ENCODE measurements at regions not wholly inside any gene's neighbourhood (a gene's known extent, or its start where the extent isn't known, plus 50 kb on each side); places are given as distances from the start of the nearest gene placed in this dataset.
"Not testable (repeated sequence)": the region's sequence is repeated elsewhere in the genome, so short reads cannot be mapped to it uniquely, and the experiment has no call there.

DNA sequence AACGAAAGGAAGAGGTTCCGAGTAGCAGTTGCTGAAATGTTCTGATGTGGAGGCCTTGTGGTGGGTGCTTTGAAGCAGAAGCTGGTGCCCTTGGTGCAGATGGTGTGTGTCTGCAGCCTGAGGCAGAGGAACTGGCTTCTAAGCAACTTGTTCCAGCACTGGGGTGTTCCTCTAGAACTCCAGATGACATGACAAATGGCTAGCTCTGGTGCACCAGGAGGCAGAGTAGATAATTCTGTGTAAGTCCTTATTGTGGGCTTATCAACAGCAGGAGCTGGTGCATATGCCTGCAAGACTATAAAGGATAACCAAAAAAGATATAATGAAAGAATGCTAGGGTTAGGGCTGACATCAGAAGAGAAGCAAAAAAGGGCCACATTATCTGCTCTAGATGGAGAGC is 76.5 kb downstream of the ARL5B start:
- peak; percentile 84 for DNase-seq

DNA sequence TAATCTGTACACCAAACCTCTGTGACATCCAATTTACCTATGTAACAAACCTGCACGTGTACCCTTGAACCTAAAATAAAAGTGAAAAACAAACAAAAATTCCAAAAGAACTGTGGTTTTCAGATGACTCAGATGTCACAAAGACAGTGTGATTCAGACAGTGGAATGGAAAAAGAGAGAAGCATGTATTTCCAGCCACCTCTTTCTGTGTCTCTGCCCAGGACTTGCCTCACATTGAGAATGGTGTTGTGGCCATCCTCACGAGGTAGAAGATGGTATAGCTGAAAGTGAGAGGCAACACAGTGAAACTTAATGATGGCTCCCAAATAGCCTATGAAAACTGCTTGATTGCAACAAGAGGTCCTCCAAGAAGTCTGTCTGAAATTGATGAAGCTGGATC is 78.0 kb downstream of the ARL5B start:
- no peak for DNase-seq

DNA sequence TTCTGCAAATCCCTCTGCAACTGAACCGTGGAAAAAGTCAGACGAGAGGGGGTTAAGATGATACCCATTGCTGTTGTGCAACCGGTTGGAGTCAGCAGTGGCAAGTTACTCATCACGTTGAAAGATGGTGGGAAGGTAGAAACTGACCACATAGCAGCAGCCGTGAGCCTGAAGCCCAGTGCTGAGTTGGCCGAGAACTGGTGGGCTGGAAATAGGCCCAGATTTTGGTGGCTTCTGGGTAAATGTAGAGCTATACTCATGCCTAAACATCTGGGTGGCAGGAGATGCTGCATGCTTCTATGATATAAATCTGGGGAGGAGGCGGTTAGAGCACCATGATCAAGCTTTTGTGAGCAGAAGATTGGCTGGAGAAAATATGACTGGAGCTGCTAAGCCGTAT is 78.6 kb downstream of the ARL5B start:
- no peak for DNase-seq

DNA sequence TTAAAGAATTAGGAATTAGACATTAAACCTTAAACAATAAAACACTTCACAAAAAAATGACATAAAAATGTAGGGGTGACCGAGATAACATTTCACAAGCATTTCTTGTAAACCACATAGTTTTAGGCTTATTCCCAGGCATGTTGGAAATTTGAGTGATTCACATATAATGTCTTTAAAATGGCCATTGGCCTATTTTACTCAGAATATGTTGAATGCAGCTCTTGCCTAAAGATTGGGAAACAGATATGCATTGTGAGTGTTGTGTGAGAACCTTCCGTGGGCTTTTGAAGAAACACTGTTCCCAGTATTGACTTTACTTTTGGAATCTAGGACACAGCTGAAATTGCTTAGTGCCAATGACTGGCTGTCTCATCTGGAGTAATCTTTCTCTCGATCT is 79.6 kb downstream of the ARL5B start:
- no peak for DNase-seq

DNA sequence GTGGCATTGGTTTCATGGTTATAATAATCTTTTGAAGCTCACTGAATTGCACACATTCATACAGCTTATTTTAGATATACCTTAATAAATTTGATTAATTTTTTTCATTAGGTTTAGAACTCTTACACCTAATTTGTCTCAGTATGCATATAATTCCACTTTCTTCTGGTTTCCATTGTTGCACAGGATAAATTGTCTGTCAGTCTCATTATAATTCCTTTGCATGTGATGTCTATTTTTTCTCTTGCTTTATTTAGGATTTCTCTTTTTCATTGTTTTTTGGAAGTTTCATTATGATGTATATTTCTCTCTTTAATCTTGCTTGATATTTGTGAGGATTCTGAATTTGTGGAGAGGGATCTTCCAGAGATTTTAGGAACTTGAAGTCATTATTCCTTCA is 84.7 kb downstream of the ARL5B start:
- no peak for DNase-seq

DNA sequence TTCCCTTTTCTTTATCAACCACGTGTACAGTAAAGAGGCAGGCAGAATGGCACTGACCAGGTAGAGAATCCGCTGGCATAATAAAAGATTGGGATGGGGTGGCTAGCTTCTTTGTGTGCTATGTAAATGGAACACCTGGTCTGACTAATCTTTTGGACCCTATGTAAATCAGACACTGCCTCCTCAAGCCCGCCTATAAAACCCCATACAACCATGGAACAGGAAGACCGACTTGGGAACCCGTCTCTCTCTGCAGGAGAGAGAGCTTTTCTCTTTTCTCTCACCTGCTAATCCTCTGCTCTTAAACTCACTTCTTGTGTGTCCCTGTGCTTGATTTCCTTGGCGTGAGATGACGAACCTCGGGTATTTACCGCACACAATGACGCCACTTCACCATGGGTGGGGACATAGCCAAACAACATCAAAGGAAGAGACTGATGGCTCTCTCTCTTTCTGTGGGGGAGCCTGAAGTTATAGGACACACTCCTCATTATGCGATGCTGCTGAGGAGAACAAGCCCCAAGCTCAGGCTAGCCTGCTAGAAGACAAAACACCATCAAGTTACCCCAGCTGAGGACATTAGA is 94.2 kb downstream of the ARL5B start:
- no peak for DNase-seq

DNA sequence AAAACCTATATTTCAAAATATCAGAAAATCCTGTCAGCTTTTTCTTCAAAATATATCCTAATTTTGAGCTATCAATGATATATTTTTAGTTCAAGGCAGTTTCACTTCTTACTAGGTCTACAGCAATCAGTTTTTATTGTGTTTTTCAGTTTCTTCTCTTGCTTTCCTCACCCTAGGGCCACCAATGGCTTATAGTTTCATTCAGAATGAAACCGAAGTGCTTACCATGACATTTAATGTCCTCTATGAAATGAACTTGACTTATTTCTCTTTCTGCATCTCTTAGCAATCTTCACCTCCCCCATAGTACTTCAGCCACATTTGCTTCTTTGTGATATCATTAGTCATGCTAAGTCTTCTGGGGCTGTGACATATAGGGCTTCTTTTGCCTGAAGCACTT is 100.3 kb downstream of the ARL5B start:
- no peak for DNase-seq

DNA sequence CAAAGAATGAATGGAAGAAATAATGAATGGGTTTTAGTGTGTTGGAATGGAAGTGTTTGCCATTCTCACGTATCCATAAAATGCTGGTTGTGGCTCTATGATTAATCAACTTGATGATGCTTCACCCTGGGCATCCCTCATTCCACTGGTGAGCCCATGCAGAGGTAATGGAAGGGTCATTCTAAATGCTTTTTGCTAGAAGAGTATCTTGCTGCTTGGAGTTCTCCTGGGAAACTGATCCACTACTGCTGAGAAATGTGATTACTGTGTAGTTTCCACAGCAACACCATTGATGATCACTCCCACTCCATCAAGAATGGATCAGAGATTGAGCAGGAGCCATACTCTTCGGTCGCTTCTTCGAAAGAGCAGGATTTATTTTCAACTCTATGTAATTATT is 101.6 kb downstream of the ARL5B start:
- DNase-seq = no peak

DNA sequence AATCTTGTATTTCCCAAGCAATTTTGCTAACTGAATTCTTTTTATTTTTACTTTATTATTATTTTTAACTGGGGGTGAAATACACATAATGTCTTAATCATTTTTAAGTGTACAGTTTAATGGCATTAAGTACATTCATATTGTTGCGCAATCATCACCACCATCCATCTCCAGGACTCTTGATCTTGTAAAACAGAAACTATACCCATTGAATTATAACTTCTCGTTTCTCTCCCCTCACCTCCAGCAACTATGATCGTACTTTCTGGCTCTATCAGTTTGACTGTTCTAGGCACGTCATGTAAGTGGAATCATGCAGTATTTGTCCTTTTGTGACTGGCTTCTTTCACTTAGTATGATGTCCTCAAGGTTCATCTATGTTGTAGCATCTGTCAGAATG is 108.8 kb downstream of the ARL5B start:
- DNase-seq = no peak

DNA sequence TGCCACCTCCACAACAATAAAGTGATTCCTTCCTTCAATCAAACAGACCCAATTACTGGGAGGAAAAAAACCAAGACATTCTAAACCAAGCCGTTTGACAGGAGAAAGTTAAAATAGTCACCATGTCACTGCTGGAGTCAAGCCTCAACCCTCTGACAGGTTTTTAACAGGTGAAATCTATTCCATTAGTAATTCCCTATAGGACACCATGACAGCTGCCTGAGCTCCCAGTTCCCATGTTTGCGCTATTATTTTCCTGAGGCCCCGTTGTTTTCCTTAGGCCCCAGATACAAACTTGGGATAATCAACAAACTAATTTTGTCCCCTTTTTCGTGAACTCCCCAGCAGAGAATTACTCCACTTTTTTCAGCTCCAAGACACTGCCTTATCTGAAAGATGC is 113.9 kb downstream of the ARL5B start:
- no peak for DNase-seq

DNA sequence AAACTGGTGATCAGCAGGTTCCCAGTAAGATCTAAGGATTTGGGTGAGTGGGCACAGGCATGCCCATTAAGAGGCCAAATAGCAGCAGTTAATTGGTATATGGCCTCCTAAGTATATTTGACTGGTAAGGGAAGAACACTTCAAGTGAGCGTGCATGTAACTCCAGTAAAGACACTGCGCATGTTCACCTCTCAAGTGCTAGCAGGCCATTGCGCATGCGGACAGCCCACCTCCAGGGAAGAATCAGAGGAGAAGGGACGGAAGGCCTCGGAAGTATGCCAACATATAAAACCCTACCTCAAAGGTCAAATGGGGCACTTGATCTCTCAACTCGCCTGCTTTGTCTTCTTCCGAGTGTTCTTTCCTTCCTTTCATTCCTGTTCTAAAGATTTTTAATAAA is 118.0 kb downstream of the ARL5B start:
- no peak for DNase-seq

DNA sequence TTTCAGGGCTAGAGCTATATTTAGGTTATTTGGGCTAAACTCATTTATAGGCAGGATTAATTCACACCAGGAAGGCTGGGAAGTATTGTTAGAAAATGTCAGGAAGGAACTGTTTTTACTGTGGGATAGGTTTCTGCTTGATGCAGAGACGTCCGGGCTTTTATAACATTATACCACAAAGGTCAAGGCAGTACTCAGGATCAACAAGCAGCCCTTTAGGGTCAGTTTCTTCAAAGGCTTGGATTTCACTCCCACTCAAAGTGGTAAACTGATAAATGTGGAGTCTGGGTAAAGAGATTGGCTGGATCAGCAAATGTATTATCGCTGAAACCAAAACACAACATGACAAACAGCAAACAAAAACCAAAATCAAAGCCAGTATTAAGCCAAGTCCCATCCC is 127.2 kb downstream of the ARL5B start:
- no peak for DNase-seq

DNA sequence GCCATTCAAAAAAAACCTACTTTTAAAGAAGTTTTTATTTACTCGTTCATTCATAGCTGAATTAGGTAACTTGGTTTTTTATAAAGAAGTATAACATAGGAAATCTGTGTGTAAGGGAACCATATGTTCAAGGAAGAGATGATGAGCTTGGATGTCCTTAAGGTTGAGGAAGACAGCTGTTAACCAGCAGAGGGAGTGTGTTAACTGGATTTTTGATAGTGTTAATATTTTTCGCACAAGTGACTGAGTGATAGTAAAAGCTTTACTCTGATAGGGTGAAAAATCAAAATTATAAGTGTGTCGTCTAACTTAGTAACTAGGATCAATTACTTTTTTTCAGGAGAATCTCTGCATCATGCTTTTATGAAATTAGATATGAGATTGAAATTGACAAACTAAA is 134.7 kb downstream of the ARL5B start:
- peak; percentile 15 for DNase-seq

DNA sequence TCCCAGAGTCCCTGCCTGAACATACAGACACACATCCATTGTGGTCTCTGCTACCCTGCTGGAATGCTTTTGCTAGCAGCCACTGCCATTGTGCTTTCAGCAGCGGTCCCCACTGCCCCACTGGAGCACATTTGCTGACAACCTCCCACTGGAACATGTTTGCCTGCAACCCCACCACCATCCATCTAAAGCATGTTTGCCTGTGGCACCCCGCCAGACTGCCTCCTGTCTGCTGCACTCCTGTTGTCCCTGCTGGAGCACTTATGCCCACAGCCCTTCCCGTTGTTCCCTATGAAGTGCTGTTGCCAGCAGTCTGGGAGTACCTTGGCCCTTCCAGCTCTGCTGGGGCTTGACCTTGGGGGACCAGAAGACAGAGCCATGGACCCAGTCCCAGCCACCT is 136.3 kb downstream of the ARL5B start:
- DNase-seq = no peak

DNA sequence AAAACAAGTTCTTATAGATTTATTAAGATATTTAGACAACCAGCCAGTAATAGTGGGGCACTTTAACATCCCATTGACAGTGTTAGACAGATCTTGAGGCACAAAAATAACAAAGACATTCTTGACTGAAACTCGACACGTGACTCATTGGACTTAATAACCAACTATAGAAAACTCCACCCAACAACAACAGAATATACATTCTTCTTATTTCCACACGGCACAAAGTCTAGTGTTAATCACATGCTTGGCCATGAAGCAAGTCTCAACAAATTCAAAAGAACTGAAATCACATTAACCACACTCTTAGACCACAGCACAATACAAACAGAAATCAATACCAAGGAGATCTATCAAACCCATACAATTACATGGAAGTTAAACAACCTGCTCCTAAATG is 138.1 kb downstream of the ARL5B start:
- DNase-seq = no peak

DNA sequence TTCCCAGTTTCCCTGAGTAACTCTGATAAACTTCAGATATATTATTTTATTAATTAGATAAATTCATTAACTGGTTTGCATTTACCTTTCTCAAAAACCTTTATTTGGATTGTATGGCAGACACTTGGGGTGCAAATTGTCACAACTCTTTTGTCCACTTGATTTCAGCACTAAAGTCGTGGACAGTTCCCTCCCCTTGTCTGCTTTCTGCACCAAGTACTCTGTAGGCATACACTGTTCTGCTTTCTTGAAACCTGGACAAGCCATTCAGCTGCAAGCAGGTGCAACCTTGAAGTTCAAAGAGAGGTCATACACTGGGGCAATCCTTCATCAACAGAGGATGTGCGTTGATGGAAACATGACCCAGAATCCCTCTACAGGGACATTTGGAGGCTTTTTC is 162.9 kb downstream of the ARL5B start:
- DNase-seq = peak; percentile 55

DNA sequence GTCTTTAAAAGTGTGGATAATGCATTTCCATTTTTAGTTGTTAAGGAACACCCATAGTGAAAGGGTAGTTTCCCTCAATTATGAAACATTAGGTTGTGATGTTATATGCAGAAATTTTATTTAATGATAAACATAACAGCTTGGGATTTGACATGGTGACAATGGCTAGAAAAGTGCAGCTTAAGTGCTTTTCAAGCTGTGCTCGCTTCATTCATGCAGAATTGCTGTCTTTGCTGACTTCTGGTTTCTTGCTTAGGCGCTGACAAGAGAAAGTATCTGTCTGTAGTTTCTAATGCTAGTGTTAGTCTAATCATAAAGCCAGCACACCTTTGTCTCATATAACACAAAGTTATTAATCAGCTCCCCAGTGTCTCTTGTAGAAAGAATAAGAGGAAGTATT is 170.0 kb downstream of the ARL5B start:
- no peak for DNase-seq

DNA sequence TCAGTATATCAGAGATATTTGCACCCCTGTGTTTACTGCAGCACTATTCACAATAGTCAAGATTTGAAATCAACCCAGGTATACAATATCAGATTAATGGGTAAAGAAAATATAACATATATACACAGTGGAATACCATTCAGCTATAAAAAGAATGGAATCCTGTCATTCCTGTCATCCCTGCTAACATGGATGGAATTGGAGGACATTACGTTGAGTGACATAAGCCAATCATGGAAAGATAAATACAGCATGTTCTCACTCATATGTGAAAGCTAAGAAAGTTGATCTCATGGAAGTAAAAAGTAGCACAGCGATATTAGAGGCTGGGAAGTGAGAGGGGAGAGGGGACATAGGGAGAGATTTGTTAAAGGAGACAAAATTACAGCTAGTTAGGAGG is 171.0 kb downstream of the ARL5B start:
- no peak for DNase-seq

DNA sequence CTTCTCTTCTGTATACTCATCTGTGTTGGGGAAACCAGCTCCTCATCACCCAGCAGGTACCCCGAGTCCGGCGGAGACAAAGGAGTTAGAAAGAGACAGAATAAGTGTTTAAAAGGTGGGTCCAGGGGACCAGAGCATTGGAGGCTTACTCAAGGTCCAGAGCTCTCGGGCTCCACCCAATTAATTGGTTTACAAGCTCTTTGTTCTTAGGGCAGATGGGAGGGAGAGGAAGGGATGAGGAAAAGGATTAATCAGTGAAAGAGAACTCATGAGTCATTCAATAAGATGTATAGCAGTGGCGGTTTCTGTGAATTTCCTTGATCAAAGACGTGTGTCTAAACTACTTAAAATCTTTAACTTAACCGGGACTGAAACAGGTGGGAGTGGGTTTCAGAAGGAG is 192.0 kb upstream of the MALRD1 start:
- DNase-seq = not testable (repeated sequence)

DNA sequence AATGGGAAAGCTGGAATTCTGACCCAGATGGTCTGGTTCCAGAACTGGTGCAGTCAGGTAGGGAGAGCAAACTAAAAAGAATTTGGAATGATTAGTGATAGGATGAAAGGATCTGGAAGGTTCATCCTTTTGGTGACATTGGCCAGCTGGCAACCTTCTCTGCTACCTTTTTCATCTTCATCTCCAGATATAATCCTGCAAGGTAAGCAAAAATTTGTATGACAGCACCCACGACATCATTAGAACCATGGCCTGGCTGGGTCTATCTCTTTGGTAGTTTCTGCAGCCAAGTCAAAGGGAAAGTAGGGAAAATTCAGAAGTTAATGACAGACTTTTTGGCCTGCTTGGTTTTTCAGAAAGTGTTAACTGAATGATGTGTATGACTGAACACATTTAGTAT is 188.9 kb upstream of the MALRD1 start:
- DNase-seq = no peak

DNA sequence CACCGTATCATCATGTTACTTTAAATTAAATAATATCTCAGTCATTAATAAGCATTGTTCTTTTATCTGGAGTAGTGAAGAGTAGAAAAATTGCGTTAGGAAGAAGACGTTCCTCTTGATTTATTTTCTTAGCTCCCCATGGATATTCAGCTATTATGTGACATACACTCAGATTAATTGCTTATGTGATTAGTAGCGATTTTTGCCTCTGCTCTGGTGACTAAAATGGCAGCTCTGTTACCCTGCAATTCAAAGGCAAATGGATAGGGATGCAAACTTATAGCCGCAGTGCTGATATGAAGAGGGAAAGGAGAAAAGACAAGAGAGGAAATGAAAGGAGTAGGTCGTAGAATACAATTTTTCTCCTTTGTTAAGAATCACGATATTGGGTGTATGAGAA is 188.4 kb upstream of the MALRD1 start:
- no peak for DNase-seq

DNA sequence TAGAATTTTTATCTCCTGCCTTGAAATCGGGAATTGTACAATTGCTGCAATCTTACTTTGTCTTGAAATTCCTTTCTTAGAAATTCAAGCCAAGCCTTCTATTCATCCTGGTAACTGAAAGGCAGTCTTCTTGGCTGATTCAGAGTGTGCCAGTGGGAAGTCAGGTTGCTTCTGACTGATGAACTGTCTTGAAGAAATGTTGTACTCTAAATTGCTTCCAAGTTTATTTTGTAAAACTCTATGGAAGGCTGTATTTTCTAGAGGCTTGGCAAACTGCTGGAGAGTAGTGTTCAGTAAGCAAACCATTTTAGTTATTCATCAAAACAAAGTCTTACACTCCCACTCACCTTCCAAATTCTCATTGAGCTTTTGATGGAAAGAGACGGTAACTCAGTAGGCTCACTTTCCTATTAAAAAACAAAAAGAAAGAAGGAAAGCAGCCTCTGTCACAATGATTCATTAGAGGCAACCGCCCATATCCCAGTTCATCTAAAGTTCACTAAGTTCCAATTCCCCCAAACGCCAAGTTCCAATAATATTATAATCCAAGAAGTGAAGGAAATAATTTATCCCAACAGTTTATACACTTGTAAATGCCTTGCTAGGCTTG is 187.9 kb upstream of the MALRD1 start:
- DNase-seq = no peak

DNA sequence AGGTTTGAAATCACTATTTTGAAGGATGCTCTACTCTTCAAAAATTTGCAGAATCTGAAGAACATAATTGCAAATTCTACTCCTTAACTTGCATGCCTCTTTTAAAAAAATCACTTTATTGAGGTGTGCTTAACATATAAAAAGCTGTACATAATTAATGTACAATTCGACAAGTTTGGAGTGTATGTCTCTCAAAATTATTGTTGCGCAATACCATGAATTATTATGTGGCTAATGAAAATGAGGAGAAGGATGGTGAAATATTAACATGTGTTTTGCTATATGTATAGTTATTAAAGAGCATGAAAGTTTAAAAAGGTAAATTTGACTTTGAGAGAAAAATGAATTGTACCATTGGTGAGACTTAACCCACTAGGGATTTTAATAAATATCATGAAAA is 187.2 kb upstream of the MALRD1 start:
- DNase-seq = no peak

DNA sequence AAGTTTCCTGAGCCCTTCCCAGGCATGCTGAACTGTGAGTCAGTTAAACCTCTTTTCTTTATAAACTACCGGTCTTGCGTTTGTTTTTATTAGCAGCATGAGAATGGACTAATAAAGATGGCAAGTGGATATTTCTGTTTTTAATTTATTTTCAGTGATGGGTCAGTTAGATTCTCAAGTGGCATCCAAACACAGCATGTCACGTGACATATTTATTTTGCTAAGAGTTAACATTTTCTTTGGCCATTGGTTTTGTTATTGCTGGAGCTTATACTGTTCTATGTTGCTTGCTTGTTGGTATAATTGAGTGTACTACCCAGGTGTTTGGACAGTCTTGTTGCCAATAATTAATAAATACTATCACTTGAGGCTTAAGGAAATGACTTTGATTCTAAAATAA is 181.7 kb upstream of the MALRD1 start:
- DNase-seq = no peak

DNA sequence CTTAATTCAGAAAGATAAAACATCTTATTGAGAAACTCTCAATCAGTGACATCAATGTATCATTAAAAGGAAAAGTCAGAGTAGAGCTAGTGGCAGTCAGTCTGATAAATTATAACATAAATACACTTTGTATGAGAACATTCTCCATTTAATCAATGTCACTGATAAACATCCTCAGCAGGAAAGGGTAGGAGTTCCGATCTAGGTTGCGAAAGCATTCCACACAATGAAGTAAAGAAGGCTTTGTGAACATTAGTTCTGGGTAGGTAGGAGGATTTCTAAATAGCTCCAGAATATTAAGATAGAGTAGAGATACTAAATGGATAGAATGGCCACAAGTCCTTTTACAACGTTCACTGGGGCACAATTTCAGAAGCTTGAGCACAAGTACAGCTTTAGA is 179.7 kb upstream of the MALRD1 start:
- DNase-seq = no peak

DNA sequence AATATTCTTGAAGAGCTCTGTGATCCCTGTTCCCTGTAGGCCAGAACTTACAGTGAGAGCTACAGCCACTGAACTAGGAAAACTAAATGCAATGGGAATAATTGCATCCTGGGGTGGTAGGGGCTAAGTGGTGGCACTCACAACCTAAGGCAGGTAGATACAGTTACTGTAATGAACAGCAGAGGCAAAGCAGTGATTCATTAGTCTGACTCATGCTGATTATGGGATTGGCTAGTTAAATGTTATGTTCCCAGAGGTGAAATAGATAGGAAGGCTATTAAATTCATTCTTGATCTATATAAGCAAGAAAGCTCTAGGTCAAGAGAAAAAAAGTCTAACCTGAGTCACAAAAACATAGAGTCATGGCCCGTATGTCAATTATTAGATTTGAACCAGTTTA is 173.1 kb upstream of the MALRD1 start:
- no peak for DNase-seq
